HT1080 (cell line): ENCODE measurements at regions not wholly inside any gene's neighbourhood (a gene's known extent, or its start where the extent isn't known, plus 50 kb on each side); places are given as distances from the start of the nearest gene placed in this dataset.

ENCODE experiments used
- DNase-seq: peaks from one replicate; pipeline ENCODE4 v3.0.0-alpha.2; 2015; ENCODE audit warnings: low read depth

GRCh38 chrX:39133971-39134370, 332.7 kb downstream of the MID1IP1 start:
- no peak for DNase-seq

DNA sequence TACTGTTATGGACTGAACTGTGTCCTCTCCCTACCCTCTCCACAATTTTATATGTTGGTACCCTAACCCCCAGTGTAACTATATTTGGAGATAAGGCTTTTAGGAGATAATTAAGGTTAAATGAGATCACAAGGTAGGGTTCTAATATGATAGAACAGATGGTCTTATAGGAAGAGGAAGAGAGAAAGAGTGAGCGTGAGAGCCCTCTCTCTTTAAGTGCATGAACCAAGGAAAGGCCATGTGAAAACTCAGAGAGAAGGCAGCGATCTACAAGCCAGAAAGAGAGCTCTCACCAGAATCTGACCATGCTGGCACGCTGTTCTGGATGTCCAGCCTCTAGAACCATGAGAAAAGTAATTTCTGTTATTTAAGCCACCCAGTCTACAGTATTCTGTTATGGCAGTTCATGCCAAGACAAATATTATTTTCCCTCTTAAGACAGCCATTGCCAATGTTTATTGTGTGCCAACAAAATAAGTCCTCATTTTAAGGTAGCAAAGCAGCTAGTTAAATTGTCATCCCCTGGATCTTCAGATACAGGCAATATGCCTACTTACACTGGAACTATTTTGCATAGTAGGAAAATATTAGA, 336.2 kb downstream of the MID1IP1 start:
- no peak for DNase-seq

GRCh38 chrX:39140581-39140980, 339.3 kb downstream of the MID1IP1 start:
- no peak for DNase-seq

DNA sequence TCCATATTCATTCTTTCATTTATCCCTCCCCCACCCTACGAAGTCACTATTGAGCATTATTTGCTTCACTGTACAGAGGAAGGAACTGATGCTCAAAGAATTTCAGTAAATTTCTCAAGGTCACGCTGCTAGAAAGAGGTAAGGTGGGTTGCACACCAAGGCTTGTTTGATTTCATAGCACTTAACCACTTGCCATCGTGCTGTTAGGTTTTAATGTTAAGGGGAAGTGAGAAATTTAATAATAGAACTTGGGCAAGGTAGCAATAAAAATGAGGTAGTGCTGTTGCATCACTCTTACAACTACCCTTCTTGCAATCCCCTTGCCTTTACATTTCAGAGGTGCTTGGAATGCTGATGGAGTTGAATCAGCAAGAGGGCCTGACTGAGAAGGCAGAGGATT, 343.1 kb downstream of the MID1IP1 start:
- no peak for DNase-seq

DNA sequence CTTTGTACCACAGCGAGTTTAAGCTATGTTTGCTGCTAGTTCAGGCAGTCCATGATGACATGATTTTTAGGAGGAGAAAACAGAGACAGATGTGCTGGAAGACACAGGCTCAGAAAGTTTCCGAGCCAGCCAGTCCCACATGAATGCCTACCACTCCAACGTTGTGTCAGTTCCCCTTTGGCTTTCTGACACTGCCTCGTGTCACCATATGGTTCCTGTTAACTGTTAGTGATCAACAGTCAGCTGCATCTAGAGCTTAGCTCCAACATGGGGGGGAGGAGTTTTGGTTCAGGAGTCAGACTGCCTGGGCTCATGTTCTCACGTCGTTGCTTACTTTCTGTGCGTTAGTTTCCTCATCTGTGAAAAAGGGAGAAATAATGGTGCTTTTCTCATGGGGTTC, 343.7 kb downstream of the MID1IP1 start:
- no peak for DNase-seq

DNA sequence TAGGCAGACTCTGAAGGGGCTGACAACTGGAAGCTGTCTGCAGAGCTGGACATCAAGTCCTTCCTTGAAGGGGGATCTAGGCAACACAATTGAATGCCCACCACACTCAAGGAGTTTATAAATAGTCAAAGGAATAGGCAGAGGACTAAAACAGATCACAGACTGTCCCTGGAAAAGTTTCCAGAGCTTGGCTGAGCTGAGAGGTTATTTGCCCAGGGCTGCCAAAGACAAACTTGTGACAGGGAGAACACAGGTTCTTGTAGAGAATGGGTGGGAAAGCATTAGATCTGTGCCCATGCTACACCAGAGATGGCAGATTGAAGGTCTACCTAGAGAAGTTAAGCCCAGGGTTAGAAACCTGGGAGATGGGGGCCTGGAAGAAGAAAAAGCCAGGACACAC, 344.6 kb downstream of the MID1IP1 start:
- DNase-seq = no peak

- peak; percentile 13 for DNase-seq
These were observed 348.5 kb downstream of the MID1IP1 start for GRCh38 chrX:39149761-39150160.

- no peak for DNase-seq
These were observed 349.0 kb downstream of the MID1IP1 start for GRCh38 chrX:39150220-39150619.

DNA sequence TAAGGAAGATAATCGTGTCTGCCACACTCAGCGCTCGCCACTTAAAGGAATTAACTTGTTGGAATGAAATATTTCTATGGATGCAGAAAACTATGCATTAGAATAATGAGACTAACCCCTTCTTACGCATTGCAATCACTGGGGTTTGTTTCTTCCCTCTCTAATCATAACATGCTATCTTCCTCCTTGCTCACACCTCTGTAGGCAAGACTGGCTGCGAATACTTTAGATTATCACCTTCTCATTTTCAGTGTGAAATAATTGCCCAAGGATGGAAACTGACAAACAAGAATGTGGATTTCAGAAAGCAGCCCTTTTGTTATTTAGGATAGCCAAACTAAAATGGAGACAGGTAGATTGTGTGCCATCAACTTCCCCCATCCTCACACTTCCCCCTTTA, 349.4 kb downstream of the MID1IP1 start:
- DNase-seq = no peak

DNA sequence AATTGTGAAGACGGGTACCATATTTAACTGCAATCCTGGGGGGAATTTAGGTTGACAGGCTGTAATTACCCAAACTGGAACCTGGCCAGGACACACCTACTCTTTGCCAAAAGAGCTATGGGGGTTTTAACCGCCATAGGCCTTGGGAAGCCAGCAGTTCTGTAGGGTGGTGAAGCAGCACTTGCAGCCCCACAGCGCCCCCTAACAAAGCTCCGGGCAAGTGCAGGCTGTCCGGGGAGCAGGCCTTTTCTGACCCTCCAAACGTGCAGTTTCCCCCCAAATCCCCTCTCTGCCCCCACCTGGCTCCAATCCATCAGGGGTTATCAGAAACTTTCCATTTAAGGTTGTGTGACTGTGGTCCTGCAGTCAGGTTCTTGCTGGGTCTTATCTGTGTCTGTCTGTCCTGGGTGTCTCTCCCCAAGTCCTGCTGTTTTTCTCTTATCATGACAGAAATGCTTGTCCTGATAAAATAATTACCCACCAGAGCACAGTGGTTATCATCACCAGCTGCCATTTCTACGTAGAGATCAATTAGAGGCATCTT, 350.9 kb downstream of the MID1IP1 start:
- no peak for DNase-seq

DNA sequence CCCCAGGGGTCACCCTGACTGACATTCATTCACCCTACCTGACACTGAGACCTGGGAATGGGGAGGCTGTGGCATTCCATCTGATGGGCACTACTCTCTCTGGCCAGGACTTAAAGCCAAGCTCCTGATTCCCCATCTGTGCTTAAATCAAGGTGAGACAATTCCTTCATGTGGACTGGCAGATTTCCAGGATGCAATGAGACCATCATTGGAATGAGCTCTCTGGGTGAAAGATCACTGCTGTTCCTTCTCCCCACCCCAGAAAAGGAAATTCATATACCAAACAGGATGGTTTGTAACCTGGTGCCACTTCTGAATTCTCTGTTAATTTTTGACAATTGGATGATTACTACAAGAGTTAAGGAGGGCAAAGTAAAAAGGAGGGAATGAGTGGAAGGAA, 354.8 kb downstream of the MID1IP1 start:
- no peak for DNase-seq

GRCh38 chrX:39157006-39157405, 355.7 kb downstream of the MID1IP1 start:
- DNase-seq = no peak

DNA sequence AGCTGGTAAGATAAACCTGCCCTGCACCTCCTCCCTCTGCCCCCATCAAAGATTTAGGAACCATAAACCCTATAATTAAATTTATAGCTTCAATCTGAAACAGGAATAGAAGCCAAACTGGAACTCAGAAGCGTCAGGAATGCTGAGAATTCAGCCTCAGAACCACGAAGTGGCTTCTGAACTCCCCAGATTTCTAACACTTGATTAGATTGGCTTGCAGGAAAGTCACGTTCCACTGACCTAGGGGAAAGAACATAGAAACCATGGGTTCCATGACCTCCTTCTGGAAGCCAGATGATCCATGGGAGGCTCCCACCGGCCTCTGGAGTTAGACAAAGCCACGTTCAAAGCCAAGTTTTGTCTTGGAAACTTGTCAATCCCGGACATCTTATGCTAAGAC, 356.5 kb downstream of the MID1IP1 start:
- DNase-seq = no peak

- peak; percentile 52 for DNase-seq
These were observed 357.8 kb downstream of the MID1IP1 start for GRCh38 chrX:39158801-39159657.

- DNase-seq = no peak
These were observed 358.8 kb downstream of the MID1IP1 start for GRCh38 chrX:39159921-39160507.

DNA sequence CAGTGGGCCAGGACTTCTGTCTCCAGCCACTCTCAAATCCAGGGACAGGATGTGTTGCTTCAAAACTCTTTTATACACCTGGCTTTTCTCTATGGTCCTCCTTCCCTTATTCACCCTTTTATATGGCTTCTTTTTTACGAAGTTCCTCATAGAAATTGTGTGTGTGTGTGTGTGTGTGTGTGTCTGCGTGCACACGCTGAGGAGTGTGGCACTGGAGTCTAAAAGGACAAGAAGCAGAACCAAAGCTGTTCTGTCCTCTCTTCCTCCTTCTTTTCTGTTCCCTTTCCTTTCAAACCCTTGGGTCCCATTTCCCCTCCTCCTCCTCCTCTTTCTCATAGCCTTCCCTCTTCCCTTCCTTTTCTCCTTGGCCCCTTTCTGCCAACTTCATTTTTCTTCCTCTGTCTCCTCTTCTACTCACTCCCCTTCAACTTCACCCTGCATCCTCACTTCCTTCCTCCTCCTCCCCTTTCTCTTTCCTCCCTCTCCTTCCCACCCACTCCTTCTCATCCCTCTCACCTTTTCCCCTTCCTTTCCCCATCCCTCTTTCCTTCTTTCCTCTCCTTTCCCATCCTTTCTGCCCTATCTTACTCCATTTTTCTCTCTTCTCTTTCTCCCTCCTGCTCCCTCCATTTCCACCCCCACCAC, 360.5 kb downstream of the MID1IP1 start:
- no peak for DNase-seq

DNA sequence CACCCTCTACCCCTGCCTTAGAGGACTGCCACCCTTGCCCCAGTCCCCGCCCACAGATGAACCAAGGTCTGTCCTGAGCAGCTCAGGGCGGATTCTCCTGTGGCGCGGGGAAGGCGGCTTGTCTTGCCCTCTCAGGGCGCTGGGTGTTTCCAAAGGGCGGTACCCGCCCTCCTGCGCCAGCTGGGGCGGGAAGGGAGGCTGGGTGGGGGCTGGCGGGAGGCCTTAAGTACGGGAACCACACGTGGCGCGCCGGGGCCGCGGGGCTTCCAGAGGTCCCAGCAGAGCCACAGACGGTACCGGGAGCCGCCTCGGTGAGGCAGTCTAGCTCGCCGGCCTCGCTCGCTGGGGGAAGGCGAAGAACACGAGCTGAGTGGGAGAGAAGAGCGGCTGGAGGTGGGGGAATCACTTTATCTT, 361.1 kb downstream of the MID1IP1 start:
- DNase-seq = no peak

- no peak for DNase-seq
These were observed 362.4 kb downstream of the MID1IP1 start for GRCh38 chrX:39163581-39164126.

DNA sequence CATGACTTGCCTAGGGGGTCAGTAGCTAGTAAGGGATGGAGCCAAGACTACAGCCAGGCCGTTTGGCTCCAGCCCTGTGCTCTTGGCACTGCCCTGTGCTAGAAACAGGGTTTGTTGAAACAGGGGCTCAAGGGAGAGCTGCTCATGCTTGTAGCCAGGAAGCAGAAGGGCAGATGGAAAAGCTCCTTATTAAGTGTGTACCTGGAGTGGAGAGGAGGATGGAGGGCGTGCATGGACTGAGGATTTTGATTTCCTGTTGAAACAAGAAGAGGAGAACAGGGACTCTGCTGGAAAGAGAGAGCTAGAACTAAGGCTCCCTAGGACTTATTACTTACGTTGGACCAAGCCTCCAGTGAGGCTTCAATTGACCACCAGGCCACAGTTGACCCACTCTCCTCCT, 363.0 kb downstream of the MID1IP1 start:
- no peak for DNase-seq

DNA sequence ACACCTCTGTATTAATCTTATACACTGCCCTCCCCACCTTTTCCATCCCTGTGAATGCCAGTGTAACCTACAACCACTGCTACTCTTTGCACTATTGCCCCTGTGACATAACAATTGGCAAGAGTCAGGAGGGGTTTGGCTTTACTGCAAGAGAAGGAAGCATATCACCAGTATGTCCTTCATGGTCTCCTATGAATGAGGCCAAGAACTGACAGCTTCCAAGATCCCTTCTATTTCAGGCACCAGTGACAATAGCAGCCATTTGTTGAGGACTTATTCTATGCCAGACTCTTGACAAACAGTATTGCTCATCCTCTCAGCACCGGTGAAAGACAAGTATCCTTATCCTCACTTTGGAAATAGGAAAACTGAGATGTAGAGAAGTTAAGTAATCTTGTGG, 363.9 kb downstream of the MID1IP1 start:
- DNase-seq = no peak

GRCh38 chrX:39165773-39166172, 364.5 kb downstream of the MID1IP1 start:
- DNase-seq = no peak

- DNase-seq = no peak
These were observed 366.5 kb downstream of the MID1IP1 start for GRCh38 chrX:39167791-39168190.
